MV-4-11 (cell line): ENCODE measurements at regions not wholly inside any gene's neighbourhood (a gene's known extent, or its start where the extent isn't known, plus 50 kb on each side); places are given as distances from the start of the nearest gene placed in this dataset.

Experiments used
- DNase-seq: peaks from one replicate; lab custom pipeline; 2025; lab: John Stamatoyannopoulos, UW

DNA sequence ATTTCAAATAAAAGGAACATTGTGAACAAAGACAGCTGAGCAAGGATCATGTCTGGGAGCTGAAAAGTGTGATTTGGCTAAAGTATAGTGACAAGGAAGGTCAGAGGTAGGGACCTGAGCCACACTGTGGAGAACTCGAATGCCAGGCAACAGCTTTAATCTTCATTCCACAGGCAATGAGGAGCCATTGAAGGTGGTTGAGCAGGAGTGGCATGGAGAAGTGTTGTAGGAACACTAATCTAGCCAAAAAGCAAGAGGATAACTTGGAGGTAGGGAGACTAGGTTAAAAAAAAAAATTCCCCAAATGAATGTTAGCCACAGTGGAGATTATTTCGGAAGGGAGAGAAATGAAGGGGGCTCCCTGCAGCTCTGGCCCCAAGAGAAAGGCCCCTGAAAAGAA lies 286.9 kb downstream of the BCOR start:
- no peak for DNase-seq

DNA sequence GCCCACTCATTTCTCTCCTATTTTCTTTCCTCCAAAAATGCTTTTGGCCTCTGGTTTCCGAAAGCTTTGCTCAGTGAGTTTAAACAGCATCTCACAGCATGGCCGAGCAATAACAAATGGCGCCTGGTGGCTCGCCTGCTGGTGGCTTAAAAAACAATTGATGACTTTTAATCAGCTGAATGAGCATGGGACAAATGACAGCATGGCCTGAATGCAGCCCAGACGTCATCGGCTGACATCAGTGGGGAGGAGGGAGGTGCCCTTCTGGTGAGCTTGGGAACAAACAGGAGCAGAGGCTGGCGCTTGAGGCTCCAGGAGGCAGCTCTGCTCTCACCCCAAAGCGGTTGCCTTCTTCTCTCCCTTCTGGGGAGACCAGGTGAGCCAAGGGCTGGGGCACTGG lies 286.4 kb downstream of the BCOR start:
- no peak for DNase-seq

DNA sequence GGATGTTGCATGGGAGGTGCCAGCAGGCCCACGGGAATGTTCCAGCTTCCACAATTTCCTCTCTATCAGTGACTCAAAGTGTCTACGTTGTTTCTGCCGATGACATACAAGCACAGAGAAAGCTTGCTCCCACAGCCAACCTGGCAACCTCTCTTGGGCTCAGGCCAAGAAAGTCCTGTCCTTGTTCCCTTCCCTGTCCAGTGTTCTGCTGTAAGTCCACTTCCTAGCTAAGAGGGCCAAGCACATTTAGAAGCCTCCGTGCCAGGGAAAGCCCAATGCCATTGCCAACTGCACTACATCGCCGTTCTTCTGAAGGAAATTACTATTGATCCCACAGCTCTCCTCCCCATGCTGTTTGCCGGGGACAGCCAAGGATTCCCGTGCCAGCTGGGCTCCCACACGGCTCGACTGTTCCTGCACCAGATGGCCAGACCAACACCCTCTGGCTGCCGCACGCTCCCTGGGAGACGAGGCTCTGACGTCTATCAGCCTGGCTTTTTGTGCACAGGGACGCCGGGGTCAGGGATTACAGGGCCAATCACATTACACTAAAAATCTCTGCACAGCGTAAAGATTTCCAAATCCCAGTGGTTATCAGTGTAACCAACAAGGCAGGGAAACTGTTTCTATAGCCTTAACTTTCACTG lies 284.0 kb downstream of the BCOR start:
- no peak for DNase-seq

DNA sequence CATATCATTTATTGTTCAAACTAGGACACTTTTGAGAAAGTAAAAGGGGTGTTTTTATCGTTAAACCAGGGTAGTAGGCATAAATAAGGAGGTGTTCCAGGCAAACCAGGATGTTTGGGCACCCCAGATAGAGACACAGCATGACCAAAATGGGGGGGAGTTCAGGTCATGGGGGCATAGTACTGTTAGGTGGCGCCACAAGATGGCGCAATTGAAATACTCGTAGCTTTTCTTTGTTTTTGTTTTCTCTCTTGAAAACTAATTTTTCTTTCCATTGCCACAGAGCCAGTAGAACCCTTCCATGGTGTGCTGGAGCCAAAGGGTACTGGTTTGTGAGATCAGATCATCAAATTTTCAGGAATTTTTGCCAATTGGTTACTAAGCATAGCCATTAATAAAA lies 283.4 kb downstream of the BCOR start:
- DNase-seq, result no peak

DNA sequence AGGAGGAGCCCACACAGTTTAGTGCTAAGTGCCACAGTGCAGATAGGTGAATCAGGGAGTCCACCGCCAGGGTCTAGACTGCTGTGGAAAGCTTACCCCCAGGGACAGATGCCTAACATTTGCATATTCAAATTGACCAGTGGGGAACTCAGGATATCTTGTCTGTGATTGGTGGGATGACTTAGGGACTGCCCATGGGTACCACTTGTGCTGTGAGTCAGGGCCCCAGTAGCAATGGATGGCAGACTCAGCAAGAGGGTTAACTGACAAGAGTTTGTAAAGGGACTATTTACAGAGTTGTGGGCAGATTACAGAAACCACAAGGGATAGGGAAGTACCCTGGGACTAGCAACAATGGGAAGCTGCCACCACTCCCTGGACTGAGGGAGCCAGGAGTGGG lies 282.1 kb downstream of the BCOR start:
- peak; percentile 90 for DNase-seq

DNA sequence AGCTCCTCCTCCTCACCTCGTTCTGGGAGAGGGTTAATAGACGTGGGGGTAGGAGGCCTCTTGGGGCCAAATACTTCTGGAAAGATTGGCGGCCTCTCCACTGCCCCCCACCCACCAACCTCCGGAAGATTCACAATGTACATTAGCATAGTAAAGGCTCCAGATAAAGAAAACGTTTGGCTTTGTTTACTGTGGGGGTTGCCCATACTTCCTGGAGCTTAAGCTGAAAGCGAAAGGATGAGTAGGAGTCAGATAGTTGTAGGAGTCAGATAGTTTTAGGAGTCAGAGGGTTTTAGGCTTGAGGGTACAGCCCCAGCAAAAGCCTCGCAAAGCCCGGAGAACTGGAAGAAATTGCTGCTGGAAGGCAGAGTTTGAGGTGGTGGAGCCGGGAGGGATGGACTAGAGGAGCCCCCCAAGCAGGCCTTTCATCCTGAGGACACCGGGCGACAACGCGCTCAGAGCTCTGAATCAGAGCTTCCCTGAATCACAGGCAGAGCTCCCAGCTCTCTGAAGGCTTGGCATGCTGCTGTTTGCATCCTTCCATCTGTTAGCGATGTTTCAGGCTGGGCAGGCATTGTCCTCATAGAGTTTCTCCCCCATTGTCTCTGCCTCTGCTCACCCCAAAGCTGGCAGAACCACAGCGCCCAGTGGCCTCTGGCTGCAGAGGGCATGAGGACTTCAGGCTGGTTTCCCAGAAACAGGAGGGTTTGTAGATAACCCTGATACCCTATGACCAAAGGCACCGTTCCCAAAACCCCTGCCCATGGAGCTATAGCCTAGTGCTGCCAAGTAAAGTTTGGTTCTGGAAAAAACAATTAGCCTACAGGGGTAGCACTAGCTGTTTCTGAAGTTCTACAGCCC lies 280.7 kb downstream of the BCOR start:
- DNase-seq, result peak; percentile 21

DNA sequence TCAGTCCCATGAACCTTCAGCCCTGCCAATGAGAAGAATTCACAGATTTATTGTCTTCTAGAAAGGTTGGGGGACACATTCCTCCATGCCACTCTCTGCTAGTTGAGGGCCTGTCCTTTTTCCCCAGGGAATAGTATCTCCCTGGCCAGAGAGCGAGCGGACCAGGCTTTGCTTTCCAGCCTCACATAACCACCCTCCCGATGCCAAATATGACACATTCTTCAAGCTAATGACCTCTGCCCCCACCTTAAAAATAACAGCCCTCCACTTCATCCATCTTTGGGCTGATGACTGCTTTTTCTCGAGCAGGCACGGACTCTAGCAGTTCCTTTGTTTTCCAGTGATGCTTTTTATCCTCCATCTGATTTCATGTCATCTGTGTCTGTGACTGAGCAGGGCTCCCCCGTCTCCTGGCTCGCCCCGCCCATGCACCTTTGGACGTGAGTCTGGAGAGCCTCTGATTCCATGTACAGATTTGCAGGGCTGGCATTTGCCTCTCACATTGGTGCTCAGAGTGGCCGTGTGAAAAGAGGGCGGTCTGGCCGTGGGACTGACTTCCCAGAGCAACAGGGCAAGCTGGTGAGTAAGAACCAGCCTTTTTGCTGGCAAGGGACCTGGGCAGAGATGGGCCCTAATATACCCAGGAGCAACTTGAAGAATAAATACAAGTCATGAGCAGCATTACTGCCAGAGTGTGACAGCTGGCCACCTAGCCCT lies 279.8 kb downstream of the BCOR start:
- no peak for DNase-seq

DNA sequence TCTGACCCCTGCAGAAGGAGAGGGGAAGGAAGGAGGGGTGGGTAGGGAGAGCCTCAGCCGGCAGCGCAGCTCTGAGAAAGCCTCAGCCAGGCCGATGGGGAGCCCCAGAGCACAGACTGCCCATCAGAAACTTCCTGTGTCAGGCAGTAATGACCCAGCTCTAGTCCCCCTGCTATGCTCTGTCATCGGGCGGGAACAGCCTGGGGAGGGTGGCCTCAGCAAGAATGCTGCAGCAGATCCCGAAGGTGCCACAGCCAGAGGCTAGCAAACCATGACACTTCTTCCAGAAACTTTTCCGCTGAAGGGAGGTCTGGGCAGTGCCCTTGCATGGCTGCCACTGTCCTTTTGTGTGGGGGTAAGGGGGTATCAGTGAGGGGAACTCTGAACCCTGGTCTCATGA lies 279.0 kb downstream of the BCOR start:
- DNase-seq, result no peak

DNA sequence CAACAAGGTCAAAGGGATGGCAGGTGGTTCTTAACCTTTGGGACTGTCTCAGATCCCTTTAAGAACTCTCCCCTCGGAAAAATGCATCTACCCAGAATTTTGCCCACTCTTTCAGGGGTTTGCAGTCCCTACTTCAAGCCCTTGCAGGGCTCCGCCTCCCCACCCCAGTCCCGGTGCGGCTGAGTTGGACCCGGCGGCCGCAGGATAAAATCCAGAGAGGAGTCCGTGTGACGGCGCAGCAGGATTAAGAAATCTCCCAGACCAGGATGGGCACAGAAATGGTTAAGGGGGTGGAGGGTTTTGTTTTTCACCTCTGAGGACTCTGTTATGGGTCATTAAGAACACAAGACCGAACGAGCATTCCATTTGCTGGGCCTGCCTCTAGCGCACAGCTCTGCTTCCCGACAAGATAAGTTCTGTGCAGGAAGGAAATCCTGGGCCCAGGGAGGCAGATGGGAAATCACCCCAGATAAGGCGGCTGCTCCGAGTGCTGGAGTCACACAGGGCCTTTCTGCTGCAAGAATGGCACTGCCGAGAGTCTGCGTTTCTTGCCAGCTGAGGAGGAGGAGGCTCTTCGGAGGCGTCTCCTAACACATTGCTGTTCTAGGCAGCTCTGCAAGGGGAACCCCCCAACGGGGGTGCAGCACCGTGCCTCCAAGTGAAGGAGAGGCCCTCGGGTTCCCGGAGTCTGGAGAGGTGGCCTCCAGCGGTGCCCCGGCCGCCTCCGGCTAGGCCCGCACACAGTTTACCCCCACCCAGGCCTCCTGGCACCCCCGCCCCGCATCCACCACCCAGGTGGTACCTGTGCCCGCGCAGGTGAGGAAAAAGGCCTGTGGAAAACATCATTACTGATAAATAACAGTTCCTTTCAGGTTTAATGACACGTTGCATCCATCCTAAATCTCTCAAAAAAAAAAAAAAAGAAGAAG lies 277.6 kb downstream of the BCOR start:
- DNase-seq, result no peak

DNA sequence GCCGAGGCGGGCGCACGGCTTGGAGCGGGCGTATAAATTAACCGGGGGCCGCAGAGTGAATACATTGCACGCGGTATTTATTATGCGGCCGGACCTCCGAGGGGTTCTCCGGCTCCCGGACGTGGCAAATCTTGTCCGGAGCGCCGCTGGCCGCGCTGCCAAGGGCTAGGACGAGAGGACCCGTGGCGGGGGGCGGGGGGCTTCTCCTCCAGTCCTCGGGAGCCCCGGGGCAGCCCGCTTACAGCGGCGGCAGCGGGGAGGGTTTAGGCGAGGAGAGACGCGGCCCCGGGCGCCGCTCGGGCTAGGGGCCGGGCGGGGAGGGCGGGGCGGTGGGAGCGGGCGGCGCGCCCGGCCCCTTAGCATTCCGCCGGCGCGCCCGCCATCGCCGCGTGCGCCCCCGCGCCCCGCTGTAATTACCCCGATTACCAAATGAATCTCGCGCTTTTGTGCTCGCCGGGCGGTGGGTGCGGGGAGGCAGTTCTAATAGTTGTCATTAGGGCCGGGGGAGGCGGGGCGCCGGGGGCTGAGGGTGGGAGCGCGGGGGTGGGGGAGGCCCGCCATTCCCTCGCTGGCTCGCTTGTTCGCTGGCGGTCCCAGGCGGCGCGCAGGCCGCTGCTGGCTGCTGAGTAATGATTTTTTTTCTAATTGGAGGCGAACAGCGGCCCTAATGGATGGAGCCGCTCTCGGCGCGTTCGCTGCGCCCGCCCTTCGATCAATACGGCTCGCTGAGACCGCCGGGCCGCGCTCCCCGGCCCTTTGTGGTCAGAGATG lies 276.6 kb downstream of the BCOR start:
- DNase-seq, result no peak

DNA sequence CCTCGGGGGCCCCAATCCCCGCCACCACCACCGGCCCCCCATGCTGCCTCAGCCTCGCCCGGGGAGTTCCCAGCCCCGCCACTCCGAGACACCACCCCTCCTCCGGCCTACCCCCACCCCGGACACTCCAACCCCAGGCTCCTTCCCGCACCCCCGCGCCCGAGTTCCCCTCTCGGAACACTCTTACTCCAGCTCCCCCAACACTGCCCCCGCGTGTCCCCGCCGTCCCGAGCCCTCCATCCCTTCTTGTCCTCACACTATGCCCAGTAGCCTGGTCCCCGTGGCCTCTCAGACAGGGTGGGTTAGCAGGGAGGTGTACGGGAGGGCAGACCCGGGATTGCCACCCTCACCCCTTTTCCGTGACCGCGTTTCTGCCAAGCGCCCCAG lies 276.1 kb downstream of the BCOR start:
- no peak for DNase-seq

DNA sequence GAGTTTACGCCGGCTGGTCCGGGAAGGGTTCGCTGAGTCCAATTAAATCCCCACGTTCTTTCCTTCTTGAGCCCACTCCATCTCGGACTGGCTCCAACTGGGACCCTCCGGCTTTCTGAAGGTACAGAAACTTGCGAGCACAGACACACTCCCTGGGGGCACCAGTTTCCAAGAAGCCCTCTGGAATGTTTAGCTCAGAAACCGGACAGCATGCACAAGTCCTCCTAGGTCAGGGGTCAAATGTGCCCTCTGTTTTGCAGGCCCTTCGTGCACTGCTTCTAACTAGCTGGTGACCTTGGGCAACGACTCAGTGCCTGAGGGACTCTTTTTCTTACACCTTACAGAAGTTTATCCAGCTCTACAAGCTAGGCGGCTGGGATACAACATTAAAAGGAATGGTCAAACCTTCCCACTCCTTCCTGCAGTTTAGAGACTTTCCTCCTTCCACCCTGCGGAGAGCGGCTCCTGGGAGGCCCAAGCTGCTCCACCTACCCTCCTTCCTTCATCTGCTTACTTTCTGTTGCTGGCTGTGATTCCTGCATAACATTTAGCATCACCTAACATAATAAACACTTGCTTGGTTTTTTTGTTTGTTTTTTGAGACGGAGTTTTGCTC lies 275.5 kb downstream of the BCOR start:
- no peak for DNase-seq

DNA sequence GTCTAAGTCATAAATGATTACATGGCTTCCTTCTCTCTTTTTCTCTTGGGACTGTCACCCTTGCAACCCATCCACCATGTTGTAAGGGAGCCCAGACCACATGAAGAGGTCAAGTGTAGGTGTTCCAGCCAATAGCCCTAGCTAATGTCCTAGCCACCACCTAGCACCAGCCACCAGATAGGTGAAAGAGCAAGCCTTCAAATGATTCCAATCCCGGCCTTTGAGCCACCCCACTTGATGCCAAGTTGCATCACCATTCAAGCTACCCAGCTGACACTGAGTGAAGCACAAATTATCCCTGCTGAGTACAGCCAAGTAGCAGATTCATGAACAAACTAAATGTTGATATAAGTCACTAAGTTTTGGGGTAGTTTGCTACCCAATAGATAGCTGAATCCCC lies 274.3 kb downstream of the BCOR start:
- DNase-seq, result no peak

DNA sequence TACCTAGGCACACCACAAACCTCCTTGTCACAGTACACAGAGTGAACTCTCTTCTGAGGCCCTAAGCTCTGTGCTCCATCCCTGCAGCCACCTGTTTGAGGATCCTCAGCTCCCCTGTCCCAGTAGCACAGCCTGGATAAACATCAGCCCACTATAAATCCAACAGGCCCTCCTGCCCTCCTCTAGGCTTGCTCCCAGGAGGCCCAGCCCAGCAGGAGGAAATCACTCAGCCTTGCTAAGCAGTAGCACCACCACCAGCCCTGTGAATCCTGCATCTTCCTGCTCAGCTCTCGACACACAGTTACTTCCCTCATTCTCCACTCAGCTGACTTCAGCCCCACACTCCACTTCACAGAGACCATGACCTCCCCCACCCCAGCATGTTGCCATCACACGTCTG lies 273.9 kb downstream of the BCOR start:
- DNase-seq, result no peak

DNA sequence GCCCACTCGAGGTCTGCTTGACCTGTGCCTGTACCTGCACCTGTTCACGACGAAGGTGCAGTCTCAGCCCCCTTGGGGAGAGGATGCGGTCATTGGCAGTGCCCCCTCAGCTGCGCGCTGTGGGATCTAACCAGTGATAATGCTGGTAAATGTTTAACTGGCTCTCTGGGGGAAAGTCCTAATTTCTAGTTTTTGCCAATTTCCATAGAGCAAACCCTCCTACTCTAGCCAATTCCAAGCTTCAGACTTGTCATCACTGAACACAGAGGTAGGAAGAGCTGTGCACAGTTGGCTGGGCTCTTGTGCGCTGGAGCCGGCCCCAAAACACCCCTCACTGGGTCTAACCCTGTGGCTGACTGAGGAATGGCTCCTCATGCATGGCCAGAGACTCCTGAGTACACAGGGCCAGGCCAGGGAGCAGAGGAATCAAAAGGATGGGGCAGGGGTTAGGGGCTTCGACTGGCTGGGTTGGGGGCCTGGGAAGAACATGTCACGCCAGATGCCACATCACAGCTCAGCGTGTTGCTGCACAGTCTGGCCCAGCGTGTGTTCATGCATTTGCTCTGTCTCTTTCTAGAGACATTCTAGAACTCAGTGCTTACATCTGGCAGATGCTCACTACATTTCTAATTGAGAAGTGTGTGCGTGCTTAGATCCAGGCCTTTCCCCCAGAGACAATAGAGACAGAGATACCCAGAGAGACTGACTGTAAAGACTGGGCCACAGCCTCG lies 270.8 kb downstream of the BCOR start:
- DNase-seq, result no peak

DNA sequence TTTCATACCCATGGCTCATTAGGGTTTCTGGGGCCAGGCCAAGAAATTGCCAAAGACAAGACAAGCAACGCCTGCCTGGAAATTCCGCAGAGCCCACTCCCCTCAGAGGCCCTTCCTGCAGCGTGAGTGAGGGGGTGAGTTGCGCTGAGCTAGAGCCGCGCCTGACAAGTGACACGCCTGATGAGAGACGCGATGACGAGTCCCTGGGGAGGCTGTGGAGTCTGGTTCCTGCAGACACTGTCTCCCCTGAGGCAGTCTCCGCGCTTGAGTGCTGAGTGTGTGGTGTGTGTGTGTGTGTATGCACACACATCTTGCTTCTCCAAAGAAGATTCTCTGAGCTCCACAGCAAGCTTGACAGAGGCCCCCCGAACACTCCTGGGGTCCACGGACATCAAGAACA lies 269.8 kb downstream of the BCOR start:
- DNase-seq, result no peak

DNA sequence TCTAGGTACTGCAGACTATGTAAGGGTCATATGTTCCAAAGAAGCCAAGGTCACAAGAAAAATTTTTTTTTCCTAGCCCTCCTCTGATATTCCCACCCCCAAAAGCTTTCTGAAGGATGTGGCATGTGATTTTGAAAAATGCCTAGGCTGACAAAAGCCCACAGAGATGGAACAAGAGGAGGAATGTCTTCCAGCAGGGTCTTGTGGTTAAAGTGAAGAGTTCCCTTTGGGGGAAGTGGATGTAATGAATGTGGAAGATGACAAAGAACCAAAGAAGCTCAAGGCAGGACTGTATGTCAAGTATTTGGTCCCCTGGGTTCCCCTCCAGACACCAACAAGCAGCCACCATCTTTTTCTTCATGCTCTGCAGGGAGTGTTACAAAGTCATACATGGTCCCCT lies 268.8 kb downstream of the BCOR start:
- no peak for DNase-seq

DNA sequence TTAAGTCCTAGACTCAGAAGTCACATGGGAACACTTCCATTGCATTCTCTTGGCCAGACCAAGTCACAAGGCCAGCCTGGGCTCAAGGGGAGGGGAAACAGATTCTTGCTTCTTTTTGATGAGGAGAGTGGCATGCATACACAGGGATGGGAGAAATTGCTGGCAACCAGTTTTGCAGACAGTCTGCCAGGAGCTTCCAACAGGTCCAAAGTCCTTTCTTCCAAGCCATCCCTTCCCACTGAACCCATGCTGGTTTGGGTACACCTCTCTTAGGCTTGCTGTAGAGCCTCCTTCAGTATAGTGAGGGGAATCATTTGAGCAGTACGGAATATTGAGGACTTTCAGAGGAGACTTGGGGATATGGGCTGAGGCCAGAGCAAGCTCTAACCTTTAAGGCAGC lies 267.8 kb downstream of the BCOR start:
- no peak for DNase-seq

DNA sequence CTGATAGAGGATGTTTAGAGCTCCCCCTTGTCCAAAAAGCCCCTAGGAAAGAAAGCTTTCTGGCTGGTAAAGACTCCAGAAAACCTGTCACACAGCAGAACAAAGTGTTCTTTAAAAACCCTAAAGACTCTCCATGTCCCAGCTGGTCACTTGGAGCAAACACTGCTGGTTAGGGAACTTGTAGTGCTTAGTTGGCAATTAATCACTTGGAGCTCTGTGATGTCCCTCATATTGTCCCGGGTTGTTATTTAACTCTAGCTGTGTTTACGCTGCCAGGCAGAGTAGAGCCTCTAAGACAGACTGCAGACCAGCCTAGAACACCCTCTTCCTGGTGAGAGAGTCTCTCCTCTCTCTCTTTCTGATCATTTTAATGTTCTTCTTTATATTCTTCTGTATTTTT lies 267.3 kb downstream of the BCOR start:
- no peak for DNase-seq

DNA sequence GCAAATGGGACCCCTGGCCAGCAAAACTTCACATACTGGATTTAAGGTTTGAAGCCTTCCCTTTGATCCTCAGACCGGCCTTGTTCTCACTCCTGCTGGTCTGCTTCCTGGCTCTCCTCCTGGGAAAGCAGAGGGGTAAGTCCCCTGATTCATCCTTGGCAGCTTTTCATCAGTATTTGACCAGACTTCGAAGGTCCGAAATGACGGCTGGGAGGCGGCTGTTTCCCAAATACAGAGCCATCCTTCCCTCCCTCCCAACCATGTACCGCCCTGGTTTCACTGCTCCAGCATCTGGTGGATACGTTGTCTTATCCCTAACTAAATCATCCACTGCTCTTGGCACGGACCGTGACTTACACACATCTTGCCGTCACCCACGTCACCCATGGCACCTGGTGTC lies 265.5 kb downstream of the BCOR start:
- no peak for DNase-seq
